ENCODE measurements at regions not wholly inside any gene's neighbourhood (a gene's known extent, or its start where the extent isn't known, plus 50 kb on each side); places are given as distances from the start of the nearest gene placed in this dataset.
"Not testable (repeated sequence)": the region's sequence is repeated elsewhere in the genome, so short reads cannot be mapped to it uniquely, and the experiment has no call there.

- DNase-seq (ENCODE audit: low read depth, low spot score), result no peak
Measured at GRCh38 chr14:30362369-30363218, 196.4 kb upstream of the G2E3 start.

DNA sequence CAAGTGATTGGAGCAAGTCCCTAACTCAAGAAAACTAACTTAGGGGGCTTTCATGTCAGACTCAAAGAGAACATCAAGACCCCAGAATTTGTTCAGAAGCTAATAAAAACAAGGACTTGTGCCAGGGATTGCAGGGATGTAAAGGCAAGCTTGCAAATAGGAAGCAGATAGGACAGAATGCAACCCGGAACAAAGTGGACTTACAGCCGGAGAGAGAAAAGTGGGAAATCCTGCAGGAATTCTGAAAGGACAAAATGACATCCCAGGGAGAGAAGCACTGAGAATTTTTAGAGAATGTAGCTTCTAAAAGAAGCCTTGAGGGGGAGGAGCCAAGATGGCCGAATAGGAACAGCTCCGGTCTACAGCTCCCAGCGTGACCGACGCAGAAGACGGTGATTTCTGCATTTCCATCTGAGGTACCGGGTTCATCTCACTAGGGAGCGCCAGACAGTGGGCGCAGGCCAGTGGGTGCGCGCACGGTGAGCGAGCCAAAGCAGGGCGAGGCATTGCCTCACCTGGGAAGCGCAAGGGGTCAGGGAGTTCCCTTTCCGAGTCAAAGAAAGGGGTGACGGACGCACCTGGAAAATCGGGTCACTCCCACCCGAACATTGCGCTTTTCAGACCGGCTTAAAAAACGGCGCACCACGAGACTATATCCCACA, 195.6 kb upstream of the G2E3 start:
- not testable (repeated sequence) for DNase-seq (ENCODE audit: low read depth, low spot score)

GRCh38 chr14:30369502-30370180, 189.3 kb upstream of the G2E3 start:
- DNase-seq (ENCODE audit: low read depth, low spot score), result no peak

- no peak for DNase-seq (ENCODE audit: low read depth, low spot score)
Measured at GRCh38 chr14:30373053-30373452, 185.9 kb upstream of the G2E3 start.

- DNase-seq (ENCODE audit: low read depth, low spot score), result no peak
Measured at GRCh38 chr14:30373526-30373925, 185.4 kb upstream of the G2E3 start.

DNA sequence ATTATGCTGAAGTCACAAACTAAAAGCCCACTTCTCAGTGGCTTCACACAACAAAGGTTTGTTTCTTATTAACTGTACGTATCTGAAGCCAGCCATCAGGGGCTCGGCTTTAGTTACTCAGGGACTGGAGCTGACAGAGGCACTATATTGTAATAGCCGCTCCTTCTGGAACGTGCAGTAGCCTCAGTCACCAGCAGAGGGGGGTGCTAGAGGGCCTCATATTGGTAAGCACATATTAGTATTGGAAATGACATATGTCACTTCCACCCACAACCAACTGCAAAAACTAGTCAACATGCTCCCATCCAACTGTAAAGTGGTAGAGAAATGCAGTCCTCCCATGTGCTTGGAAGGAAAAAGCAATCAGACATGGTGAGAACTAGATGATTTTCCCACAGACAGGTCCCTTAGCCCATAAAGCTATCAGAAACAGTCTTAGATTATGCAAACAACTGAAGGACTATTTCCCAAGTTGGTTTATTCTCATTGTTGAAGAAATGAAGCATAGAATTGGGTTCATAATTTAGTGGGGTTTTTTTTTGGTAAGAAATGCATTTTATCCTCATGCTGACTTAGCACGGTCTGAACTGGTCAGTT, 183.6 kb upstream of the G2E3 start:
- DNase-seq (ENCODE audit: low read depth, low spot score), result no peak

GRCh38 chr14:30381861-30382480, 177.0 kb upstream of the G2E3 start:
- DNase-seq (ENCODE audit: low read depth, low spot score), result no peak

DNA sequence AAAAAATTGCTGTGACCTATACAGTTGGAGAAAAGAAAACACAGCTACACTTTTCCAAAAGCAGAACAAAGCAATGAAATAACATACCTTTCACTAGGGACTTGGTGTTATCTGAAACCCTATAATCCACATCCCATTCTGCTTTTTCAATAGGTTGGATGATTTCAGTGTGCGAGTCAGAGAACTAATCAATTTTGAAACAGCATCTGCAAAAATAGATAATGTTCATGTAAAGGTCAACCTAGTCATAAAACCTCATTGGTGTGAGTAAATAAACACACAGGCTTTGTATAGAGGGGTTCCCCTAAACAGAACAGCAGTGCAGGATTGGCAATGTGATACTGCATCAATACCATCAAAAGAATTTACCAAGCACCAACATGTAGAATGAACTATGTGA, 173.0 kb upstream of the G2E3 start:
- DNase-seq (ENCODE audit: low read depth, low spot score), result no peak

- no peak for DNase-seq (ENCODE audit: low read depth, low spot score)
Measured at GRCh38 chr14:30387871-30388270, 171.1 kb upstream of the G2E3 start.

DNA sequence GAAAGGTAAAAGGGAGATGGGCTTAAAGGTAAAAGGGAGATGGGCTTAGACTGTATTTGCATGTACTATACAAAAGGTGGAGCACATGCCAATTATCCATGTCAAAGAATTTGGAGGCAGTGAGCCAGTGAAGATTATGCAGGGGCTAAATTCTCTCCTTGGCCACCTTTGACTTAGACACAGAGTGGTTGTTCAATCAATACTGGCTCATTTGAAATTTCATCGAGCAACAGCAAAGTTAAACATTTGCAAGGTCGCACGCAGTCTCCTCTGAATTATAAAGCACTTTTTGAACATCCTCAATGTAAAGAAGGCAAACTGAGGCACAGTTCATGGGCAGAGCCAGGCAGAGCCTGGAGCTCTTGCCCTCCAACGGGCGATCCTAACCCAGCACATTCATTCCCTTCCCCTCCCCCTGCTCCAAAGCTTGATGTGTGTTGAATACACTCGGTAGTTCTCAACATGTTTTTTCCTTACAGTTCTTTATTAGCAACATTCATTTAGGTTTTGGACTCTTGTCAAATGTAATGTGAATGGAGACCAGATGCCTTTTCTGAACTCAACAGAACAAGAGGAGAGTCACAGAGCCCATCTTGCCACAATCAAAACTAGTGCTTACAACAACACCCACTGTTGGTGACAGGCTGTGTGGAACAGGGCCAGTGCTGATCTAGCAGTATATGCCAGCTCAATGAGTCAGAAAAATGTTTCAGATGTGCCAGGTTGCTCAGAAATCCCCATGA, 169.7 kb upstream of the G2E3 start:
- DNase-seq (ENCODE audit: low read depth, low spot score), result no peak

DNA sequence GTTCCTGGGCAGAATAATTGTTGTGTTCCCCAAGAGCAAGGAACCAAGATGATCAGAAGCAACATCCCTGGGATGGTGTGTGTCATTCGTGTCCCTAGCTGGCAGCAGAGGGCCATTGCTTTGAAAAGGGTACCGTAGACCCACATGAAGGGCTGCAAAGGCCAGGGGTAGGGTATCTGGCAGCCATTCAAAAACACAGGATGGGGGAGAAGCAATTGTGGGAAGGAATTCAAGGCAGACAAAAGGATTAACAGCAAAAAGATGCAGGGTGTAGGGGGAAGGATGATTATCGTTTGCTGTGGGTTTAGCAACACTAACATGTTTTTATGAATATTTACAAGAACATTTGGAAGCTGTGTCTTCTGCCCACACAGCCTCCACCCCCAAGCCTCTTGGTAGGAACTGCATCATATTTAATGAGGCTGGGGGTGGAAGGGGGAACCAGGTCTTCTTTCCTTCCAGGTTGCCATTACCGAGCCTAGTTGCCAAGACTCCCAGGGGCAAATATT, 169.0 kb upstream of the G2E3 start:
- no peak for DNase-seq (ENCODE audit: low read depth, low spot score)

DNA sequence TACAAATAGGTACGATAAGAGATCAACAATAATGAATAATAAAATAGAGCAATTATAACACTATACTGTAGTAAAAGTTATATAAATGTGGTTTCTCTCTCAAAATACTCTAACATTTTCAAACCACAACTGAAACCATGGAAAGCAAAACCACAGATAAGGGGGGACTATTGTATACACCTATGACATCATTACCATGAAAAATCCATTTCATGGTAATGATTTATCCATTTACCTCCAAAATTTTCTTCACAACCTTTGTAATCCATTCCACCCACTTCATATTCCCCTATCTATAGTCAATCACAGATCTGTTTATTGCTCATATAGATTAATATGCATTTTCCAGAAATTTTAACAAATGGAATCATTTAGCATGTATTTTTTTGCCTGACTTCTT, 163.9 kb upstream of the G2E3 start:
- no peak for DNase-seq (ENCODE audit: low read depth, low spot score)

DNA sequence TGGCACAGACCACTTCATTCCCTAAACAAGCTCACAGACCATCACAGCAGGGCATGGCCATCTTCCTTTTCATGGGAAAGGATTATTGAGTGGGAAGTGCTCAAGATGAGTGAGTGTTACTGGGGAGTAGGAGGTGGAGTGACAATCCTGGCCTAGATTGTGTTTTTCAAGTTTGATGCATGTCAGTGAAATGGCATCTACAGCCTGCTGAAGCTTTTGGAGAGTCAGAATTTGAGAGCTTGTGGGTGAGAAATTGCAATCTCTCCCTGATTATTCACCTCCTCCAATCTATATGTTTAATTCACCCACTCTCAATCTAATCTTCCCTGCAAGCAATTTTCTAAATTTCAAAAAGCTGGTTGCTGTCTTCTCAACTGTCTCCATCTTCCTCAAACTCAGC, 156.1 kb upstream of the G2E3 start:
- DNase-seq (ENCODE audit: low read depth, low spot score), result no peak

DNA sequence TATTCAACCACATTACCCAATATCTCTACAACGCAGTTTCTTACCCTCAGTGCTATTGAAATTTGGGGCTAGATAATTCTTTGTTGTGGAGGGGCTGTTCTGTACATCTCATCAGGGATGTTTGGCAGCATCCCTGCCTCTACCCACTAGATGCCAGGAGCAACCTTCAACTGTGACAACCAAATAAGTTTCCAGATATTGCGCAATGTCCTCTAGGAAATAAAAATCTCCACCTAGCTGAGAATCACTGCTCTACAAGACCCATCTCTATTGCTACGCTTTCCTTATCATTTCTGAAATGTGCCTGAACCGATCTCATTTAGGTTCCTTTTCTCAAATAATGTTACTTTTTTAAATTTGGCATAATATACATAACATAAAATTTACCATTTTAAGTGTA, 155.2 kb upstream of the G2E3 start:
- DNase-seq (ENCODE audit: low read depth, low spot score), result no peak

DNA sequence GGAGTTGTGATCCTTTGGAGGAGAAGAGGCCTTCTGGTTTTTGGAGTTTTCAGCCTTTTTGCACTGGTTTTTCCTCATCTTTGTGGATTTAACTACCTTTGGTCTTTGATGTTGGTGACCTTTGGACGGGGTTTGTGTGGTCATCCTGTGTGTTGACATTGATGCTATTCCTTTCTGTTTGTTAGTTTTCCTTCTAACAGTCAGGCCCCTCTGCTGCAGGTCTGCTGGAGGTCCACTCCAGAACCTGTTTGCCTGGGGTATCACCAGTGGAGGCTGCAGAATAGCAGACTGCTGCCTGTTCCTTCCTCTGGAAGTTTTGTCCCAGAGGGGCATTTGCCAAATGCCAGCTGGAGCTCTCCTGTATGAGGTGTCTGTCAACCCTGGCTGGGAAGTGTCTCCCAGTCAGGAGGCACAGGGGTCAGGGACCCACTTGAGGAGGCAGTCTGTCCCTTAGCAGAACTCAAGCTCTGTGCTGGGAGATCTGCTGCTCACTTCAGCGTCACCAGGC, 149.4 kb upstream of the G2E3 start:
- not testable (repeated sequence) for DNase-seq (ENCODE audit: low read depth, low spot score)

- DNase-seq (ENCODE audit: low read depth, low spot score), result no peak
Measured at GRCh38 chr14:30410986-30411385, 148.0 kb upstream of the G2E3 start.

DNA sequence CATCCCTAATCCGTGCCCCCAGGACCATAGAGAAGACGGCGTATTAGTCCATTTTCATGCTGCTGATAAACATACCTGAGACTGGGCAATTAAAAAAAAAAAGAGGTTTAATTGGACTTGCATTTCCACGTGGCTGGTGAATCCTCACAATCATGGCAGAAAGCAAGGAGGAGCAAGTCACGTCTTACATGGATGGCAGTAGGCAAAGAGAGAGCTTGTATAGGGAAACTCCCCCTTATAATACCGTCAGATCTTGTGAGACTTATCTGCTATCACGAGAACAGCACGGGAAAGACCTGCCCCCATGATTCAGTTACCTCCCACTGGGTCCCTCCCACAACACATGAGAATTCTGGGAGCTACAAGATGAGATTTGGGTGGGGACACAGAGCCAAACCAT, 145.8 kb upstream of the G2E3 start:
- not testable (repeated sequence) for DNase-seq (ENCODE audit: low read depth, low spot score)

GRCh38 chr14:30417121-30417520, 141.8 kb upstream of the G2E3 start:
- no peak for DNase-seq (ENCODE audit: low read depth, low spot score)

GRCh38 chr14:30417999-30418398, 141.0 kb upstream of the G2E3 start:
- DNase-seq (ENCODE audit: low read depth, low spot score), result no peak

- DNase-seq (ENCODE audit: low read depth, low spot score), result no peak
Measured at GRCh38 chr14:30419037-30419436, 139.9 kb upstream of the G2E3 start.

- no peak for DNase-seq (ENCODE audit: low read depth, low spot score)
Measured at GRCh38 chr14:30420515-30420914, 138.4 kb upstream of the G2E3 start.

All from brain pericyte (primary cell).